ENCODE measurements at regions not wholly inside any gene's neighbourhood (a gene's known extent, or its start where the extent isn't known, plus 50 kb on each side); places are given as distances from the start of the nearest gene placed in this dataset.

DNA sequence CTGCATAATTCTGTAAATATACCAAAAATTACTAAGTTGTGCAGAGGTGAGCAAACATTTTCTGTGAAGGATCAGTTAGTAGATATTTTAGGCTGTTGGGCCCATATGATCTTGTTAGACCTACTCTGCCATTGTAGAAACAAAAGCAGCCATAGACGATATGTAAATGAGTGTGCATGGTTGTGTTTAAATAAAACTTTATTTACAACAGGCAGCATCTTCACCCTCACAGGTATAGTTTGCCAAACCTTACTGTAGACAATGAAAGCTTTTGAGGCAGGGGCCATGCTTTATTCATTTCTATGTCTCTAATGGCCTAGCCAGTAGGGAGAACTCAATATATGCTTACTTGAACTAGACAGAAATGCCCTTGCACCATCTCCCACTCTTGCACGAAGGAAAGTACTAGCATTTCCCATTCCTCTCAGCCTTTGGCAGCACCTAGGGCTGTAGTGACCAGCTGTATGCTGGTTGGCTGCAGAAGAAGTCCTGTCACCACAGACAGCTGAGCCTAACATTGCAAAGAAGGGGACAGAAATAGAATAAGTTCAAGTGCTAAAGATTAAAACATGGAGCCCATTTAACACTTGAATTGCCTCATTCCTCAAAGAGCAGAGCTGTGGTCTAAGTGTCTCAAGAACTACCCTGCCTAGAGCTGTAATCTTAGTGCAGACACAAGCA lies 305.1 kb upstream of the MGAT5 start:
- TF ChIP-seq EP300 (IDR thresholded peaks at IDR 0.05) (no peak), POLR2AphosphoS5 (IDR thresholded peaks at IDR 0.05) (no peak)
- TF ChIP-seq, protein P1, sequence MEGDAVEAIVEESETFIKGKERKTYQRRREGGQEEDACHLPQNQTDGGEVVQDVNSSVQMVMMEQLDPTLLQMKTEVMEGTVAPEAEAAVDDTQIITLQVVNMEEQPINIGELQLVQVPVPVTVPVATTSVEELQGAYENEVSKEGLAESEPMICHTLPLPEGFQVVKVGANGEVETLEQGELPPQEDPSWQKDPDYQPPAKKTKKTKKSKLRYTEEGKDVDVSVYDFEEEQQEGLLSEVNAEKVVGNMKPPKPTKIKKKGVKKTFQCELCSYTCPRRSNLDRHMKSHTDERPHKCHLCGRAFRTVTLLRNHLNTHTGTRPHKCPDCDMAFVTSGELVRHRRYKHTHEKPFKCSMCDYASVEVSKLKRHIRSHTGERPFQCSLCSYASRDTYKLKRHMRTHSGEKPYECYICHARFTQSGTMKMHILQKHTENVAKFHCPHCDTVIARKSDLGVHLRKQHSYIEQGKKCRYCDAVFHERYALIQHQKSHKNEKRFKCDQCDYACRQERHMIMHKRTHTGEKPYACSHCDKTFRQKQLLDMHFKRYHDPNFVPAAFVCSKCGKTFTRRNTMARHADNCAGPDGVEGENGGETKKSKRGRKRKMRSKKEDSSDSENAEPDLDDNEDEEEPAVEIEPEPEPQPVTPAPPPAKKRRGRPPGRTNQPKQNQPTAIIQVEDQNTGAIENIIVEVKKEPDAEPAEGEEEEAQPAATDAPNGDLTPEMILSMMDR (IDR thresholded peaks at IDR 0.05), result no peak

All from esophagus muscularis mucosa (tissue), 4 donors.